HepG2 (cell line): ENCODE measurements at regions not wholly inside any gene's neighbourhood (a gene's known extent, or its start where the extent isn't known, plus 50 kb on each side); places are given as distances from the start of the nearest gene placed in this dataset.

Experiments used
- ATAC-seq: fragments of 200-7000 bp; cut with Tn5 transposase; 3 replicates; pipeline ENCODE4 v1.9.1; 2020; ENCODE audit warnings: mild to moderate bottlenecking, moderate library complexity
- BruUV-seq: library from RNA; stranded (reverse); fragments of 400-500 nt; replicated peaks from 2 replicates; lab custom pipeline; 2021; lab: Mats Ljungman, UMichigan
- CTCF ChIA-PET: fragments of 300-600 bp; formaldehyde crosslinking; extraction: SDS; loops from one replicate; lab custom pipeline; 2021; ENCODE audit warnings: low total read pairs, inconsistent platforms, low intra/inter-chr PET ratio; lab: Yijun Ruan, JAX
- POLR2A ChIA-PET: fragments of 350-600 bp; sonication (Branson Sonifier 250); formaldehyde crosslinking; loops from one replicate; lab custom pipeline; 2020; ENCODE audit warnings: antibody characterized with exemption, inconsistent platforms; lab: Yijun Ruan, JAX
- DNase-seq: peaks from one replicate; pipeline ENCODE4 v3.0.0-alpha.2; 2015; ENCODE audit warnings: low spot score
- FAIRE-seq: peaks from 3 replicates; lab custom pipeline; 2011; peaks lifted over from hg19 to GRCh38; lab: Jason Lieb, UNC
- H2AFZ ChIP-seq: one replicate; pipeline ENCODE4 v1.6.1; 2011; ENCODE audit warnings: low read length, inconsistent platforms
- H3K27ac ChIP-seq: fragments of 300-600 bp; 3 replicates; pipeline ENCODE4 v1.8.0; 2011; ENCODE audit warnings: mixed run types, mild to moderate bottlenecking, mixed read lengths, low read length, inconsistent platforms; ENCODE audit not compliant: insufficient read depth; ENCODE audit errors: extremely low read length
- H3K27me3 ChIP-seq, 2 experiments: fragments of 200-600 bp in 1 of 2; 2 replicates in 1 of 2; 3 replicates in 1 of 2; pipeline versions ENCODE4 v1.6.0 to v1.8.0; 2011; ENCODE audit warnings: low read length in 2 of 2, mild to moderate bottlenecking in 2 of 2, moderate library complexity in 2 of 2, inconsistent platforms in 1 of 2; ENCODE audit not compliant: insufficient read depth in 2 of 2, control insufficient read depth in 1 of 2
- H3K36me3 ChIP-seq, 2 experiments: fragments of 200-600 bp in 1 of 2; replicated peaks in 1 of 2; 2 replicates in 1 of 2; 3 replicates in 1 of 2; pipeline versions ENCODE4 v1.5.1 to v1.8.0; 2011; ENCODE audit warnings: low read length in 2 of 2, inconsistent platforms in 1 of 2; ENCODE audit not compliant: insufficient read depth in 2 of 2, control insufficient read depth in 1 of 2
- H3K4me1 ChIP-seq: 2 replicates; pipeline ENCODE4 v1.5.1; 2012; ENCODE audit warnings: low read length, inconsistent platforms; ENCODE audit not compliant: insufficient read depth
- H3K4me2 ChIP-seq: 2 replicates; pipeline ENCODE4 v1.6.0; 2011; ENCODE audit warnings: low read depth, low read length, inconsistent platforms
- H3K4me3 ChIP-seq, 3 experiments: fragments of 200-600 bp in 1 of 3; sonication (generic), shearing (Covaris generic) in 1 of 3; replicated peaks in 1 of 3; 2 replicates each; pipeline ENCODE4 v1.5.1; 2011 to 2016; ENCODE audit warnings: low read length in 3 of 3, inconsistent platforms in 2 of 3, low read depth in 2 of 3, mild to moderate bottlenecking in 2 of 3, control low read depth in 1 of 3, mixed read lengths in 1 of 3; ENCODE audit not compliant: insufficient read depth in 1 of 3
- H3K79me2 ChIP-seq: one replicate; pipeline ENCODE4 v1.6.1; 2011; ENCODE audit warnings: low read length, inconsistent platforms; ENCODE audit not compliant: insufficient read depth
- H3K9ac ChIP-seq: 2 replicates; pipeline ENCODE4 v1.6.0; 2011; ENCODE audit warnings: mild to moderate bottlenecking, low read depth, low read length, inconsistent platforms; ENCODE audit not compliant: insufficient read depth
- H3K9me3 ChIP-seq: 2 replicates; pipeline ENCODE4 v1.5.1; 2012; ENCODE audit warnings: mild to moderate bottlenecking, low read length
- H4K20me1 ChIP-seq: 2 replicates; pipeline ENCODE4 v1.6.0; 2011; ENCODE audit warnings: inconsistent platforms, mild to moderate bottlenecking, low read length, moderate library complexity; ENCODE audit not compliant: insufficient read depth
- CHCHD3 ChIP-seq: sonication (generic); formaldehyde crosslinking; IDR thresholded peaks from 2 replicates; pipeline ENCODE4 v1.8.0; 2022; ENCODE audit warnings: mild to moderate bottlenecking, missing genetic modification reagents, moderate library complexity
- DMAP1 ChIP-seq: IDR thresholded peaks from 2 replicates; pipeline ENCODE4 v1.6.1; 2016
- EHMT2 ChIP-seq: fragments of 200-600 bp; sonication (generic); IDR thresholded peaks from 2 replicates; pipeline ENCODE4 v1.7.0; 2017; ENCODE audit warnings: antibody characterized with exemption, low read depth, low read length, borderline replicate concordance
- FOXA3 ChIP-seq: IDR thresholded peaks from 2 replicates; pipeline ENCODE4 v1.6.1; 2016; ENCODE audit warnings: missing genetic modification reagents, missing compliant biosample characterization
- FOXJ3 ChIP-seq: sonication (generic); formaldehyde crosslinking; IDR thresholded peaks from 2 replicates; pipeline ENCODE4 v1.4.0; 2020; ENCODE audit warnings: missing genetic modification reagents, mild to moderate bottlenecking, borderline replicate concordance
- HNRNPL ChIP-seq: fragments of 200-400 bp; formaldehyde crosslinking; IDR thresholded peaks from 2 replicates; pipeline ENCODE4 v1.6.1; 2017; ENCODE audit warnings: mild to moderate bottlenecking, low read depth, low read length
- KLF12 ChIP-seq: sonication (generic); formaldehyde crosslinking; IDR thresholded peaks from 2 replicates; pipeline ENCODE4 v1.4.0; 2020; ENCODE audit warnings: missing genetic modification reagents, borderline replicate concordance
- MBNL3 ChIP-seq: fragments of 250-450 bp; sonication (Bioruptor Pico); conservative IDR thresholded peaks from 2 replicates; pipeline ENCODE4 v1.8.0; 2022; ENCODE audit warnings: mild to moderate bottlenecking, inconsistent platforms
- MIER3 ChIP-seq: IDR thresholded peaks from 2 replicates; pipeline ENCODE4 v1.6.1; 2016; ENCODE audit warnings: missing compliant biosample characterization, borderline replicate concordance
- POLR2G ChIP-seq: fragments of 200-400 bp; formaldehyde crosslinking; IDR thresholded peaks from 2 replicates; pipeline ENCODE4 v1.6.1; 2018; ENCODE audit warnings: mild to moderate bottlenecking, low read depth, low read length, moderate library complexity
- SMYD3 ChIP-seq: sonication (generic); formaldehyde crosslinking; IDR thresholded peaks from 2 replicates; pipeline ENCODE4 v1.8.1; 2023; ENCODE audit warnings: mild to moderate bottlenecking, missing genetic modification reagents
- TRIM24 ChIP-seq: sonication (generic); formaldehyde crosslinking; IDR thresholded peaks from 2 replicates; pipeline ENCODE4 v1.8.0; 2022; ENCODE audit warnings: mild to moderate bottlenecking, missing genetic modification reagents
- ZNF263 ChIP-seq: sonication (generic); formaldehyde crosslinking; IDR thresholded peaks from 2 replicates; pipeline ENCODE4 v1.4.0; 2020; ENCODE audit warnings: missing genetic modification reagents
- WGBS: methylation state at CpG from one replicate; pipeline ENCODE4 v1.1.6; 2017; ENCODE audit warnings: low lambda C conversion rate; 5-methylcytosine and 5-hydroxymethylcytosine counted together
- in situ Hi-C: cut with HindIII; loops from 2 replicates; pipeline ENCODE4 v1.10.0; 2017; ENCODE audit warnings: low pct_unique_long_range_greater_than_20kb; ENCODE audit not compliant: extremely low pct_ligation_motif_present
- intact Hi-C: fragments of 100-400 bp; cut with micrococcal nuclease; formaldehyde crosslinking; loops from one replicate; pipeline ENCODE4 v1.10.0; 2022; ENCODE audit not compliant: unreplicated experiment
- TF ChIP-seq, protein P1 (sequence below): IDR thresholded peaks from 2 replicates; pipeline ENCODE4 v1.6.1; 2016; ENCODE audit warnings: low read depth, control low read depth
- TF ChIP-seq, protein P2 (sequence below): sonication (generic); formaldehyde crosslinking; conservative IDR thresholded peaks from 2 replicates; pipeline ENCODE4 v1.4.0; 2020; ENCODE audit warnings: missing genetic modification reagents
- TF ChIP-seq, protein P3 (sequence below): sonication (generic); formaldehyde crosslinking; IDR thresholded peaks from 2 replicates; pipeline ENCODE4 v1.5.1; 2020; ENCODE audit warnings: missing genetic modification reagents, mild to moderate bottlenecking, borderline replicate concordance

DNA sequence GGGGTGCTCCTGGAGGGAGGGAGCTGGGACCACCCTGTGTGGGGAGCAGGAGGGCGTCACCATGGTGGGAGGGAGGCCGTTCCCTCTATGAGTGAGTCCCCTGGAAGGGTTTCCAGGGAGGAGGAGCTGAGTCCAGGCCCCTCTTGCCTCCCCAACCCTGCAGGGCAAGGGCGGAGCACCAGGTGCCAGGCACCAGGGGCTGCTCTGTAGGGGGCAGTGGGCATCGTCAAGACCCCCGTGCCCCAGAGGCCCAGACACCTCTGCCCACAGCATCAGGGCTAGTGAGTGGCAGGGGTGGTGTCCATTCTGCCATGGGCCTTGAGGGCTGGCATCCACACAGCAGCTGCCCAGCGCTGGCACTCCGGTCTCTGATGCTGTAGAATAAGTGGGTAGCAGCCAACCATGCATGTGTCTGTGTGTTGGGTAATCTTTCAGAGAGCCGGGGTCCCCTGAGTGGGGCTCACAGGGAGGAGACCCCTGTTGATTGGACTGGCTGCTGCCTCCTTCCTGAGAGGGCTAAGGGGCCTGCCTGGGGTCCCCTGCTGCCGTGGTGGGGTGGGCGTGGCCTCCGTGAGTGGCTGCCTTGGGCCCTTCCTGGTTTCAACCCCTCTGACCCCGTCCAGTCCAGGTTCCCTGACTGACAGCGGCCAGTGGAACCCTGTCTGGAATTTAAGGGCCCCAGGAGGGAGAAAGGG, 72.7 kb upstream of the RNU6ATAC start:
- ATAC-seq (no peak), FAIRE-seq (no peak), DNase-seq (no peak)
- H3K36me3 ChIP-seq: no peaks in the 10 kb centered on the region
- H3K9ac ChIP-seq: no peak overlapping the region
- H3K9me3 ChIP-seq: no peaks in the 10 kb centered on the region
- in situ Hi-C loops (no loop called here), intact Hi-C loops (no loop called here)
- no peaks in the 10 kb centered on the region for H4K20me1 ChIP-seq
- H3K4me1 ChIP-seq: no peaks in the 10 kb centered on the region
- BruUV-seq: no TSS peak
- no peak overlapping the region for H3K4me2 ChIP-seq
- ChIA-PET CTCF (no interaction called here), POLR2A (no interaction called here)
- no peak overlapping the region for H3K27ac ChIP-seq
- no peak overlapping the region for H3K4me3 ChIP-seq
- no peak overlapping the region for H2AFZ ChIP-seq
- H3K79me2 ChIP-seq: no peaks in the 10 kb centered on the region
- WGBS: 45% methylated on average over 4 of the region's 13 CpGs
- H3K27me3 ChIP-seq: peaks cover 16 to 68% of the 10 kb centered on the region in 2 experiments
- TF ChIP-seq FOXJ3 (CRISPR knock-in tag) (no peak), HNRNPL (peak; percentile 63; the same call in 1 of the 2 replicates)

DNA sequence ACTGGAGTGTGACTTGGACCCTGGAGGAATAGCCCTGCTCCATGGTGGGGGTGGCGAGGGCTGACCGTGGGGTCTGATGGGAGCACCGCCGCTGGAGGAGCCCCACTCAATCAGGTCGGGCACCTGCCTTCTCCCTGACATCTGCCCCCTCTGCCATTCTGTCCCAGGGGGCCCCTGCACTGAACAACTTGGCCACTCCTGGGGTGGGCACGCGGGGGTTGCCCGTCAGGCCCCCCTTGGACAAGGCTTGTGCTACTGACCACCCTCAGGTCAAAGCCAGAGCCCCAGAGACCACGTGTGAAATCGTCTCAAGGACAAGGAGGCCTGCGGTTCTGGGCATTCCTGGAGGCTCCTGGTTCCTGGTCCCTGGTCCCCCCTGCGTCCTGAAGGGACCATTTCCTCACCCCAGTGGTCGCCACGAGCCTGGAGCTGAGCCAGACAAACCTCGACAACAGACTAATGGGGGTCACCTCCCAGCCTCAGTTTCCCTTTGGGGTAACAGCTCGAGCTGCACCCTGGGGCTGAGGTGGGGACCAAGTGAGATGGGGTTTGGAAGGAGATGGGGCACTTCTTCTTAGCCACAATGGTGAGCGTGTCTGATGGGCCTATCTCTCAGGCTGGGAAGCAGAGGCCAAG, 73.4 kb upstream of the RNU6ATAC start:
- no peaks in the 10 kb centered on the region for H3K9me3 ChIP-seq
- H3K27me3 ChIP-seq: peaks cover 15 to 66% of the 10 kb centered on the region in 2 experiments
- no peaks in the 10 kb centered on the region for H3K4me1 ChIP-seq
- ChIA-PET CTCF (no interaction called here), POLR2A (no interaction called here)
- FAIRE-seq (no peak), DNase-seq (no peak), ATAC-seq (no peak)
- no peak overlapping the region for H2AFZ ChIP-seq
- intact Hi-C loops (no loop called here), in situ Hi-C loops (no loop called here)
- H3K79me2 ChIP-seq: no peaks in the 10 kb centered on the region
- BruUV-seq: no TSS peak
- WGBS: 56% methylated on average over 3 of the region's 17 CpGs
- no peaks in the 10 kb centered on the region for H3K36me3 ChIP-seq
- H3K9ac ChIP-seq: no peak overlapping the region
- no peak overlapping the region for H3K4me3 ChIP-seq
- no peak overlapping the region for H3K4me2 ChIP-seq
- H3K27ac ChIP-seq: no peak overlapping the region
- TF ChIP-seq EHMT2 (no peak), MIER3 (CRISPR knock-in tag) (no peak), KLF12 (CRISPR knock-in tag) (no peak), MBNL3 (CRISPR knock-in tag) (no peak), TRIM24 (CRISPR knock-in tag) (no peak), DMAP1 (CRISPR knock-in tag) (no peak), POLR2G (no peak), CHCHD3 (CRISPR knock-in tag) (no peak), ZNF263 (no peak), FOXA3 (CRISPR knock-in tag) (no peak), SMYD3 (no peak)
- TF ChIP-seq, protein P1, sequence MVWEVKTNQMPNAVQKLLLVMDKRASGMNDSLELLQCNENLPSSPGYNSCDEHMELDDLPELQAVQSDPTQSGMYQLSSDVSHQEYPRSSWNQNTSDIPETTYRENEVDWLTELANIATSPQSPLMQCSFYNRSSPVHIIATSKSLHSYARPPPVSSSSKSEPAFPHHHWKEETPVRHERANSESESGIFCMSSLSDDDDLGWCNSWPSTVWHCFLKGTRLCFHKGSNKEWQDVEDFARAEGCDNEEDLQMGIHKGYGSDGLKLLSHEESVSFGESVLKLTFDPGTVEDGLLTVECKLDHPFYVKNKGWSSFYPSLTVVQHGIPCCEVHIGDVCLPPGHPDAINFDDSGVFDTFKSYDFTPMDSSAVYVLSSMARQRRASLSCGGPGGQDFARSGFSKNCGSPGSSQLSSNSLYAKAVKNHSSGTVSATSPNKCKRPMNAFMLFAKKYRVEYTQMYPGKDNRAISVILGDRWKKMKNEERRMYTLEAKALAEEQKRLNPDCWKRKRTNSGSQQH: no peak
- TF ChIP-seq, protein P2, sequence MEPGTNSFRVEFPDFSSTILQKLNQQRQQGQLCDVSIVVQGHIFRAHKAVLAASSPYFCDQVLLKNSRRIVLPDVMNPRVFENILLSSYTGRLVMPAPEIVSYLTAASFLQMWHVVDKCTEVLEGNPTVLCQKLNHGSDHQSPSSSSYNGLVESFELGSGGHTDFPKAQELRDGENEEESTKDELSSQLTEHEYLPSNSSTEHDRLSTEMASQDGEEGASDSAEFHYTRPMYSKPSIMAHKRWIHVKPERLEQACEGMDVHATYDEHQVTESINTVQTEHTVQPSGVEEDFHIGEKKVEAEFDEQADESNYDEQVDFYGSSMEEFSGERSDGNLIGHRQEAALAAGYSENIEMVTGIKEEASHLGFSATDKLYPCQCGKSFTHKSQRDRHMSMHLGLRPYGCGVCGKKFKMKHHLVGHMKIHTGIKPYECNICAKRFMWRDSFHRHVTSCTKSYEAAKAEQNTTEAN (CRISPR knock-in tag): no peak
- TF ChIP-seq, protein P3, sequence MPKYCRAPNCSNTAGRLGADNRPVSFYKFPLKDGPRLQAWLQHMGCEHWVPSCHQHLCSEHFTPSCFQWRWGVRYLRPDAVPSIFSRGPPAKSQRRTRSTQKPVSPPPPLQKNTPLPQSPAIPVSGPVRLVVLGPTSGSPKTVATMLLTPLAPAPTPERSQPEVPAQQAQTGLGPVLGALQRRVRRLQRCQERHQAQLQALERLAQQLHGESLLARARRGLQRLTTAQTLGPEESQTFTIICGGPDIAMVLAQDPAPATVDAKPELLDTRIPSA: no peak
- H4K20me1 ChIP-seq: no peaks in the 10 kb centered on the region
